ENCODE measurements at regions not wholly inside any gene's neighbourhood (a gene's known extent, or its start where the extent isn't known, plus 50 kb on each side); places are given as distances from the start of the nearest gene placed in this dataset.

DNA sequence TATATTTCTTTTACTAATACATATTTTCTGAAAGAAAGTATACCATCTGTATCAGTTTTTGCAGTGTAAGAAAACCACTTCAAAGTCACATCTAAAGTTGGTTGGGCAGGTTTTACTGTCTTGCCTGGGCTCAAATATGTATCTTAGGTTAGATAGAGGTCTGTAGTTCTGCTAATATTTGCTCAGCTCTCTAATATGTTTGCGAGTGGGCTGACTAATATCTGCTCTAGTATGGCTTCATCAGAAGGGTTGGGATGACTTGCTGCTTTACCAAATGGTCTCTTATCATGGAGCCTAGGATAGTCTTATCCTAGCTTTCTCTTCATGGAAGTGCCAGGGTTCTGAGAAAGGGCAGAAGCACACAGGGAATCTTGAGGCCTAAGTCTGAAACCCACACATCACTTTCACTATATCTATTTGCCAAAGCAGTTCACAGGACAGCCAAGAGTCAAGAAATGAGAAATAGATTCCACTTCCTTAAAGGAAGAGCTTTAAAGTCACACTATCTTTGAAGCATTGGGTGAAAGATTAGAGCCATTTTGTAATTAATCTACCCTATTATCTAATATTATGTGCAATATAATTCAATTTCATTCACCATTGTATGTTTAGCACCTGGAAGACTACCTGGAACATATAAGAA, 610.0 kb downstream of the KCNJ3 start:
- no peak for DNase-seq (ENCODE audit: low read depth in 2 of 2)

DNA sequence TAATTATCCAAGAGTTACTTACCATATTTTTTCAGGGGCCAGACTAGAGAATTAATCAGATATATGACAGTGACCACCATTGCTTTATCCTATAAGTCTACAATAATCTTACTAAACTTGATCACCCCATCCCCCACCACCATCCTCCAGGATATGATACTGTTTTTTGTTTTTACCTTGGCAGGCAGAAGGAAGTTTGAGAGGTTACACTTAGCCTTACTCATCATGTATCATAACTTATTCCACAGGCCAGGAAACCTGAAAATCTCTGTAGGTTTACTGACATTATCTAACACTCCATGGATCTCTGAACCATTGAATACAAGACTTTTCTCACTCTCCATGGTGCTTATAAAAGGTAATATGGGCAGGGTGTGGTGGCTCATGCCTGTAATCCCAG, 602.7 kb downstream of the KCNJ3 start:
- DNase-seq (ENCODE audit: low read depth in 2 of 2): no peak

DNA sequence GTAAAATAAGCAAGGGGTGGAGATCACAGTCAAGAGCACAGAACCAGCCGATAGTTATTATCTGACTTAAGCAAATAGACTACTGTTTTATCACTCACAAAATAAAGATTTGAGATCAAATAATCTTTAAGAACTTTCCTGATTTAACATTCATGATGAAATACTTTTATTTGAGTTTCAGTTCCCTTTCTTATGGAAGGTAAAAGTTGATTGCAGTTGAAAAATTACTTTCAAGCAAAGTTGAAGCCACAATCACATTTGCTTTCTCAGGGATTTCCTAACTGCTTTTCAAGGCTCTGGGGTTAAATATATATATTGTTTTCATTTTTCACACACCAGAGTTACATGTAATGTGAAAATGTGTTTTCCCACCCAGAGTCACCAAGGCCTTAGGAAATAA, 599.5 kb downstream of the KCNJ3 start:
- no peak for DNase-seq (ENCODE audit: low read depth in 2 of 2)

DNA sequence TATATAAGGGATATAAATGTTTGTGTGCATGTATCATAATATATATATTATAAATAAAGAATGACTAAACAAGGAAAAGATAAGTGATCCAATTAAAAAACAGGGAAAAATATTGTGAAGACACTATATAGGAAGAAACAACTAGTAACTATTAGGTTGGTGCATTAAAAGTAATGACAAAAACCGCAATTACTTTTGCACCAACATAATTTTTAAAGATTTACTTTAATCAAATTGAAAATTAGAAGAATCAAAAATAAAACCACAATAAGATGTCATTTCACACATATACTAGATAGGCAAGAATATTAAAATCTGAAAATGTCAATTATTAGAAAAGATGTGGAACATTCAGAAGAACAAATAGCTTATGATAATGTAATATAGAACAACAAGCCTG, 595.9 kb downstream of the KCNJ3 start:
- no peak for DNase-seq (ENCODE audit: low read depth in 2 of 2)

DNA sequence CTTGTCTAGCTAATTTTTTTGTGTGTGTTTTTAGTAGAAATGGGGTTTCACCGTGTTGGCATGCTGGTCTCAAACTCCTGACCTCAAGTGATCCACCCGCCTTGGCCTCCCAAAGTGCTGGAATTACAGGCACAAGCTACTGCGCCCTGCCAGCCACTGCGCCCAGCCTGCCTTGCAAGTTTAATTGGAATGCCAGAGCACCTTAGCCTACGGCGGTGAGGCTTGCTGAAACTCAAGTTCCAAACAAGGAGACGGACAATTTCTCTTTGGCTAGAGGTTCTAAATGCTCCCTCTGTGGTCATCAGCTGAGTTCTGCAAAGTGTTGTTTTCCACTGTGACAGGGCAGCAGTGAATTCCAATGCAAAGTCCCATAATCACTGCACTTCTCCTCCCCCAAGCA, 583.4 kb downstream of the KCNJ3 start:
- no peak for DNase-seq (ENCODE audit: low read depth in 2 of 2)

DNA sequence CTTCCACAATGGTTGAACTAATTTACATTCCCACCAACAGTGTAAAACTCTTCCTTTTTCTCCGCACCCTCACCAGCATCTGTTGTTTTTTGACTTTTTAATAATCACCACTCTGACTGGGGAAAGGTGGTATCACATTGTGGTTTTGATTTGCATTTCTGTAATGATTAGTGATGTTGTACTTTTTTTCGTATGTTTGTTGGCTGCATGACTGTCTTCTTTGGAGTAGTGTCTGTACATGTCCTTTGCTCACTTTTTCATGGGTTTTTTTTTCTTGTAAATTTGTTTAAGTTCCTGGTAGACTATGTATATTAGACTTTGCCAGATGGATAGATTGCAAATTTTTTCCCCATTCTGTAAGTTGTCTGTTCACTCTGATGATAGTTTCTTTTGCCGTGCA, 574.8 kb downstream of the KCNJ3 start:
- no peak for DNase-seq (ENCODE audit: low read depth in 2 of 2)

DNA sequence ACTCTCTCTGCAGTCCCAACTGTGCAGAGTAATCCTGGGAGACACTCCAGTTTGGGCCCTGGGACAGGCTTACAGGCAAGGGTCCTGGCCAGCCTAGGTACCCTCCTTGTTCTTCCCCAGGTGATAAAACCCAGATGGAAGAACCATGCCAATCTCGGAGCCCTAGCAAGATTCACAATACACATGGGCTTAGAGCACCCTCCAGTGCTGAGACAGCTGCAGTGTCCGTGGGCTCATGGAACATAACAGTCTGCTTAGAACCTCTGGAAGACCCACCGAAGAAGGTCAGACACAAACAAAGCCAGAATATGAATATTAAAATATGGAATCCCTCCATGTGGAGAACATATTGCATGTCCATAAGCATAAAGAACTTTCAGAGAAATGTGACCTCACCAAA, 568.1 kb downstream of the KCNJ3 start:
- DNase-seq (ENCODE audit: low read depth in 2 of 2): no peak

DNA sequence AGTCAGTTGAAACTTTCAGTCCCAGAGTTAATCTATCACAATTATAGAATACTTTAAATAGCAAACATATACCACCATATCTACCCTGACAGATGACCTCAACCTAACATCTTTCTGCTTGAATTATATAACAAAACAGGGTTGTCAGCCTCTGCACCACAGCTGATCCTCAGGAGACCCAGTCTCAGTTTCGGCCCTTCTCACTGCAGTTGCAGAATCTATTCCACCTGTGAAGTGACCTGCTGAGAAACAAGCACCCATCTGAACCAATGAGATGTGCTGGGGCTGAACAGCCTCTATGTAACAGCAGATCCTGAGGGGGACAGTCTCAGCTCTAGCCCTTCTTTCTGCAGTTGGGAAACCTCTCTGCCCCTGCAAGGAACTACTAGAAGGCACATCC, 567.6 kb downstream of the KCNJ3 start:
- DNase-seq (ENCODE audit: low read depth in 2 of 2): no peak

DNA sequence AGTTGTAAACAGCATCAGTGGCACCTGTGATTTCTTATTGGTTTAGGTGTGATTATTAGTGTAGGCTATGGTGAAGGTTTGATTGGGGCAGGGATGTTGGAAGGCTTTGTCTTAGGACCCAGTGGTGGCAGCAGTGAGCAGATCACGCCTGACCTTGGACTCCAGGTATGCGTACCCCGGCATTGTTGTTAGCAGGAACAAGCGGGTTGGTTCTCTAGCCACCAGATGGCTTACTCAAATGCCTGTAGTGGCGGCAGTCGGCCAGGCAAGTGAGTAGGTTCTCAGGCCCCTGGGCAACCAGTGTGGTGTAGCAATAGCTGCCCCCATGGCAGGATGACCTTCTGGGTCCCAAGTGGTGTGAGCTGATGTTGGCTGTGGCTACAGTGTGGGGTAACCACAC, 558.3 kb downstream of the KCNJ3 start:
- no peak for DNase-seq (ENCODE audit: low read depth in 2 of 2)

DNA sequence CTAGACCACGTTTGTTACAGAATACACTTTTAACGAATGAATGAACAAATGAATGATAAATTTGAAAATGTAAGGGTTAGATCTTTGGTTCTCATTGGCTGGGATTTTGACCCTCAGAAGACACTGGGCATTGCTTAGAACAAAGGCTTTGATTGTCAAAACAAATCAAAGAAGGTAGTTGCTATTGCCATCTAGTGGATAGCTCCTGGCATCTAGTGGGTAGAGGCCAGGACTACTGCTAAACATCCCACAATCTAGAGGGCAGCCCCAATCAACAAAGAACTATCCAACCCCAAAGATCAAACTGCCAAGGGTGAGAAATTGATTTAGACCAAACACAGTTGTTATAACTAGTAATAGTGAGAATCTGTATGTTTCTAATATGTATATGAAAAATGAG, 552.3 kb downstream of the KCNJ3 start:
- no peak for DNase-seq (ENCODE audit: low read depth in 2 of 2)

DNA sequence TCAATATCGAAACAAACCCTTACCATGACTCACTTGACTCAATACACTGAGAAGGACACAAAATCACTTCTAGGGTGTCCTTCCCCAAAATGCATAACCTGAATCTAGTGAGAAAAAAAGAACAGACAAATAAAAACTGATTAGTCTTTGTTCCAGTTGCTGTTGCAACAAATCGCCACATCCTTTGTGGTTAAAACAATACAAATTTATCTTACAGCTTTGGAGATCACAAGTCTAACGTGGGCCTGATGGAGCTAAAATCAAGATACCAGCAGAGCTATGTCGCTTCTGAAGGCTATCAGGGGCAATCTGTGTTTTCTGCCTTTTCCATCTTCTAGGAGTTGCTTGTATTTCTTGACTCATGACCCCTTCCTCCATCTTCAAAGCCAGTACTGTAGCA, 541.7 kb downstream of the KCNJ3 start:
- DNase-seq (ENCODE audit: low read depth in 2 of 2): no peak

DNA sequence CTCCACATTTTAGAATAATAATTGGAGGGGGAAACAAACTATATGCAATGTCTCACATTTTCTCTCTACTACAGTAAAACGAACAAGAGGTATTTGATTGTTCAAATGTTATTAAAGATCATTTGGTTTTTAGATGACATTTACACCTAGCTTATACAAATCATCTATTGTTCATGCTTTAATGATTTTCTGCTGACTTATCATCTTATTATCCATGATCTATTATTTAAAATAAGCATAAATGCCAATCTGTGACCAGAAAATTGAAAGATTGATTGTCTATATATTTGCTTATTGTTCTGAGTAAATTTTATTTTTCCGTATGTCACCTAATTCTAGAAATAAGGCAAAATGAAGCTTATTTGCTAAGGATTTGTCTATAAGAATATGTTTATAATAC, 537.2 kb downstream of the KCNJ3 start:
- no peak for DNase-seq (ENCODE audit: low read depth in 2 of 2)

DNA sequence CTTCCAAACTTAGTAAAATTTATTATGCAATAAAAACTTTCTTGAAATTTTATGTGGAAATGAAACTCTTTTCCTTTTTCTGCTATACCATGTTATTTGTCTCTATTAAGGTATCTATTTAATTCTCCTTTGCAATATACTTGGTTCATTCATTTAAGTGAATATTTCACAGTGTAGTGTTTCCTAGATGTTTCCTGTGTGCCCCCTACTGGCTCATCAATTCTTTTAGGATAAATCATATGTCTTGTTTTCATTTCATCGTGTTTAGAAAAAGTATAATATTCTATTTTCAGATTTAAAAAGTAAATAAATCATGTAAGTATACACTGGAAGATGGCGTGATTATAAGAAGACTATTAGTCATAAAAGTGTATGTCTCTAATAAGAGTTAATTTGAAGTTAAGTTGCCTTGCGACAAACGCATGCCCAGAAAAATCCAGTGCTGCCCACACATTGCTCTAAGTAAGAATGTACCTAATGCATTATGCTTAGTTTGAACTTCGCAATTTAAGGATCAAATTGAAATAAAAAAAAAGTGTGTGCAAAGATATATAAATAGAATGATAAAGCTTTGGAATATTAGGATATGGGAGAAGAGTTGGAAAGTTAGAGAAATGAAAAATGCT, 525.4 kb downstream of the KCNJ3 start:
- no peak for DNase-seq (ENCODE audit: low read depth in 2 of 2)

DNA sequence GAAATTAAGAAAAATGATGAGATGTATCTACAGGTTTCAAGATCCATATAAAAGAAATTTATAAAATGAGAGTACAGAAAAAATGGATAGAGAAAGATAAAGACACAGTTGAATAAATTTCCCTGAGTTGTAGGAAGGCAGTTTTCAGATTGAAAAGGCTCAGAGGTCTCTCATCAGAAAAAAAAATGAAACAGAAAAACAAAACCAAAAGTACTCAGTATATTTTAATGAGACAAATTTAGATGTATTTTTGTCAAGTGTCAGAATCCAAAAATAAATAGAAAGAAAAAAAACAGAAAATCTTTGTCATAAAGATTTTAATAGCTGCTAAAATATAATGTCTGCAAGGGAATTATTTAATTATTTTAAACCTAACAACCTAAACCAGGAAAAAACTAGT, 520.5 kb downstream of the KCNJ3 start:
- no peak for DNase-seq (ENCODE audit: low read depth in 2 of 2)

DNA sequence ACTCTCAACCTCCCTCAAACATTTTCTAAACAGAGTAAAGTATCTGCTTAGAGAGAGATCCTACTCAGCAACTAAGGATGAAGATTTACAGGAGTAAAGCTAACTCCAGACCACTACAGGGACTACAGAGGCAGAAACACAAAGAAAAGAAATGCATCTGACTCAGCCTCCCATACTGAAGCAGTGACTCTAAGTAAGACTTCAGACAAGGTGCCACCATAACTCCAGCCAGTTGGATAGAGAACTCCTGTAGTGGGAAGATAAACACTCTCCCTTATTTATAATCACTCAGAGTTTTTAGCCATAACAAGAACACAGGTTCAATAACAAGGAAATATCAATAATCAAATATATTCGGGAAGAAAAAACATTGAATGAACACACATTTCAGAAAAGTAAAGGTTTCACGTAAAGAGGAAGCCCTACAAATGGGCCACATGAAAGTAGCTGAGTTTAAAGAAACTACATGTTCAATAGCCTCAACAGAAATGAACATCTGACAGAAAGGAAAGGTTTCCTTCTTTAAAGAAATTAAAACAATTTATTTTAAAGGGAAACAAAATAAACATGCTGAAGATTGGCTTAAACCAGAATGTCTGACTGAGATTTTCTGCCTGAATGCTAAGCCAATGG, 519.9 kb downstream of the KCNJ3 start:
- no peak for DNase-seq (ENCODE audit: low read depth in 2 of 2)

DNA sequence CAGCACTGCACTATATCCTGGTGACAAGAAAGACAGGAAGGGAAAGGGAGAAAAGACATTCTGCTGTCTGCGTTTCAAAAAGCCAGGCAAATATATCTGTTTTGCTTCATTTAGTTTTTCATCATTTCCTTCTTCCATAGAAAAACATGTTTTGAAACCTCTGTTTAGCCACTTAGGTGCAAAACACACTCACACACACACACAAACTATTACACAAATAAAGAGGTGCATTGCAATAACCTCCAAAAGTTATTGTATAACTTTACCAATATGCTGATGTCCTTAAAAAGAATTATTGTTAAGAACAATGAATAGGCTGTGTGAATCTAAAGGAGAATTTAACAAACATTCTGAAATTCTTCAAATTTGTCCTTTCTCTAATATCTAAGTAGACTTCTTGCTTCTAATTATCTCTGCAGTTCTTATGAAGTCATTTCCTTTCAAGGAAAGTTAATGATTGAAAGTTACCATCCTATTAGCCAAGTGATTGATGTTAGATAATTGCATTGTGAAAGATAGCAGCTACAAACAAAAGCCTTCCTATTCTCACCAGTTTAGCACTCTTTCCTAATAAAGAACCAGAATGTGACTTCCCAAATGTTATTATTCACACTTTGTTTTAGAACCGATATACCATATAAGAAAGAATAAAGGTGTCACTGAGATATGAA, 516.7 kb downstream of the KCNJ3 start:
- no peak for DNase-seq (ENCODE audit: low read depth in 2 of 2)

DNA sequence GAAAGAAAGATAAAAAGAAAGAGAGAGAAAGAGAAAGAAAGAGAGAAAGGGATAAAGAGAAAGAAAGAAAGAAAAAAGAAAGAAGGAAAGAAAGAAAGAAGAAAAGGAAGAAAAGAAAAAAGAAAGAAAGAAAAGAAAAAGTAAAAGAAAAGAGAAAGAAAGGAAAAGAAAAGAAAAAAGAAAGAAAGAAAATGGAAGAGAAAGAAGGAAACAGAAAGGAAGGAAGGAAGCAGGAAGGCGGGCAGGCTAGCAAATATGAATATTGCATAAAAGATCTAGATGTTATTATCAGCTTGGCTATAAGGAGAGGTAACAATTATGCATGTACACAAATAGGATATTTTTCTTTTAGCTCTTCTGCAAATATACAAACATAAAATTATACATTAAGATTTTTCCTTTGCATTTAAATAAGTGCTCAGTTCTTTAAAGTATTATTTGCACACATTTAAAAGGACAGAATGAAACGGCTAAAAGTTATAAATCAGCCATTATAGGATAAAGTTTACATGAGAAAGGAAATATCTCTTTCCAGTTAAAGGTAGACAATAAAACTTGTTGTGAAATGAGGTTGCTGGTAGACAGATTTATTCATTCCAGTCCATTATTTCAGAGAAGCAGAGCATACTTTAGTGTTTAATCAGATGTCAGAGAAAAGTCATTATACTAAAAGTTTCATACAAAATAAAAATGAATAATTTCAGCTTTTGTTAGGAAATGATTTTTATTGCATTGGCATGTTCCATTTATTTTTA, 511.4 kb downstream of the KCNJ3 start:
- no peak for DNase-seq (ENCODE audit: low read depth in 2 of 2)

DNA sequence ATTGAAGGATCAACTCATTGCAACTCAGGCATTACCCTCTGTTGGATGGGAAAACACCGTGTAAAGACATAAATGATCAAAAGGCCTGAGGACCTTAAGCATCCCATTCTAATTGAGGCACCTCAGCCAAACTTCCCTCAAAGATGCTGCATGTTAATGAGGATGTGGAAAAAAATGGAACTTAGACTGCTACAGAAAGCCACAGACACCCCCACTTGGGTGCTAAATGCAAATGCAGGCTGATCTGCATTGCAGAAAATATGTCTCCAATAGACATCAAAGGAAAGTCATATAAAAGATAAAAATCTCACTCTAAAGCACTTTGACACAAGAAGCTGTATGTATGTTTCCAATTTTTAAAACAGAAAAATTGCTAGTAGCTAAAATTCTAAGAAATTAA, 504.7 kb downstream of the KCNJ3 start:
- DNase-seq (ENCODE audit: low read depth in 2 of 2): no peak

DNA sequence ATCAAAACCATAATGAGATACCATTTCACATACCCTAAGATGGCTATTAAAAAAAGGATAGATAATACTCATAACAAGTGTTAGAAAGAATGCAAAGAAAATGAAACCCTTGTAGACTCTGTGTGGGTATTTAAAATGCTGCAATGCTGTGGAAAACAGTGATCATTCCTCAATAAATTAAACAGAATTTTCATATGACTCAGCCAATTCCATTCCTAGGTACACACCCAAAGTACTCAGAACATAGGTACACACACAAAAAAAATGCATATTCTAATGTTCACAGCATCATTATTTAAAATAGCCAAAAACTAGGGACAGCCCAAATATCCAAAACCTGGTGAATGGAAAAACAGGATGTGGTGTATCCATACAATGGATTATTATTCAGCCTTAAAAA, 502.3 kb downstream of the KCNJ3 start:
- DNase-seq (ENCODE audit: low read depth in 2 of 2): no peak

DNA sequence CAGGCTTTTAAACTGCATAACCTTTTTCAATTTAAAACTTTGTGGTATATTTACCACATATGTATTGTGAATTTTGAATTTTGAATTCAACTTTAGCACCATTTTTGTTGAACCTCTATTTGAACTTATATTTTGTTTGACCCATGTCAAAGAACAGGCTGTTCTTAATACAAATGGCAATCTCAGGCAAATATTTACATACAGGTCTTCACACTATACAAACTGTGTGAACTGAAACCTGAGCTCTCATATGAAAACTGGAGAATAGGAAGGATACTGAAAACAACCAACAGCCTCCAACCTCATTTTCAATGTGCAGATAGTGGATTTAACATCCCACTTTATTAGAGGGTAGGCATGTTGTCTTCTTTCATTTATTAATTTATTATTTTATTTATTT, 491.8 kb downstream of the KCNJ3 start:
- no peak for DNase-seq (ENCODE audit: low read depth in 2 of 2)

DNA sequence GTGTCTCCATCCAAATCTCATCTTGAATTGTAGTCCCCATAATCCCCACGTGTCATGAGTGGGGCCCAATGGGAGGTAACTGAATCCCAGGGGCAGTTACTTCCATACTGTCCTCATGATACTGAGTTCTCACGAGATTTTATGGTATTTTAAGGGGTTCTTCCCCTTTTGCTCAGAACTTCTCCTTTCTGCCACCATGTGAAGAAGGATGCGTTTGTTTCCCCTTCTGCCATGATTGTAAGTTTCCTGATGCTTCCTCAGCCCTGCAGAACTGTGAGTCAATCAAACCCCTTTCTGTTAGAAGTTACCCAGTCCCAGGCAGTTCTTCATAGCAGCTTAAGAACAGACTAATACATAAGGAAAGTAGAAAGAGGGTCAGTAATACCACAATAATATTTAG, 480.4 kb downstream of the KCNJ3 start:
- DNase-seq (ENCODE audit: low read depth in 2 of 2): no peak

DNA sequence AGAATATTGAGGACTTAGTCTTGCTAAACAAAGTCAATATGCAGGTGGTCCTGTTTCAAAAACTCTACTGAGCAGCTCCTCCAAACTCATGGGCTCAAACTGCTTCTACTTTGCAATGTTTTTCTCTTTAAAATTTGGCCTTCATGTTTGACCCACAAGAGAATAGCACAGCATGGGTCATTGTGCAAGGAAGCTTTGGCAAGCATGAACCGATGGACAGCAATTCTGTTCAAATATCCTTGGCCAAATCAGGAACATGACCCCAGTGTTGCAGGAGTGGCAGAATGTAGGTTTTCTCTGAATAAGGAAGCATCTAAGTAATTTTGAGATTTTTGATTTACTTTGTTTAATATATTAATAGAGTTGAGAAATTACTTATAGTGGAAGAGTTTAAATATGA, 477.9 kb downstream of the KCNJ3 start:
- DNase-seq (ENCODE audit: low read depth in 2 of 2): no peak

Measured in stimulated activated CD8-positive, alpha-beta memory T cell treated with anti-CD3 and anti-CD28 coated beads, Interleukin-15, amount 100 ng/mL, for 48 hours (primary cell).